Smooth muscle cell (in vitro differentiated cells): ENCODE measurements at regions not wholly inside any gene's neighbourhood (a gene's known extent, or its start where the extent isn't known, plus 50 kb on each side); places are given as distances from the start of the nearest gene placed in this dataset.

ENCODE experiments used
- DNase-seq: peaks from one replicate; lab custom pipeline; 2025; ENCODE audit not compliant: unreplicated experiment; lab: John Stamatoyannopoulos, UW
- H2AFZ ChIP-seq: fragments of 200-600 bp; sonication (generic); 2 replicates; pipeline ENCODE4 v1.6.0; 2016; ENCODE audit warnings: antibody characterized with exemption, low read depth, mild to moderate bottlenecking
- H3F3A ChIP-seq: fragments of 200-600 bp; sonication (generic); 2 replicates; pipeline ENCODE4 v1.6.0; 2017; ENCODE audit warnings: antibody characterized with exemption, low read depth
- H3K27ac ChIP-seq: fragments of 200-600 bp; sonication (generic); 2 replicates; pipeline ENCODE4 v1.5.1; 2016; ENCODE audit warnings: low read depth, mild to moderate bottlenecking
- H3K27me3 ChIP-seq: fragments of 200-600 bp; sonication (generic); 2 replicates; pipeline ENCODE4 v1.6.1; 2016; ENCODE audit warnings: low read depth, mild to moderate bottlenecking
- H3K36me3 ChIP-seq: fragments of 200-600 bp; sonication (generic); 2 replicates; pipeline ENCODE4 v1.5.1; 2016; ENCODE audit warnings: low read depth
- H3K4me1 ChIP-seq: fragments of 200-600 bp; sonication (generic); 2 replicates; pipeline ENCODE4 v1.5.1; 2016; ENCODE audit warnings: low read depth
- H3K4me2 ChIP-seq: fragments of 200-600 bp; sonication (generic); 2 replicates; pipeline ENCODE4 v1.6.0; 2016; ENCODE audit warnings: mild to moderate bottlenecking
- H3K4me3 ChIP-seq: fragments of 200-600 bp; sonication (generic); 2 replicates; pipeline ENCODE4 v1.5.1; 2016; ENCODE audit warnings: mild to moderate bottlenecking
- H3K79me2 ChIP-seq: fragments of 200-600 bp; sonication (generic); 2 replicates; pipeline ENCODE4 v1.6.0; 2016; ENCODE audit warnings: low read depth, mild to moderate bottlenecking
- H3K9ac ChIP-seq: fragments of 200-600 bp; sonication (generic); 2 replicates; pipeline ENCODE4 v1.6.0; 2016; ENCODE audit warnings: low read depth
- H3K9me3 ChIP-seq: fragments of 200-600 bp; sonication (generic); replicated peaks from 2 replicates; pipeline ENCODE4 v1.5.1; 2016; ENCODE audit warnings: low read depth
- H4K20me1 ChIP-seq: fragments of 200-600 bp; sonication (generic); 2 replicates; pipeline ENCODE4 v1.6.0; 2016; ENCODE audit warnings: low read depth
- WGBS: methylation state at CpG from one replicate; pipeline ENCODE4 v1.1.7; 2016; ENCODE audit warnings: low lambda C conversion rate; 5-methylcytosine and 5-hydroxymethylcytosine counted together
- TF ChIP-seq, protein P1 (sequence below): fragments of 200-600 bp; sonication (generic); IDR thresholded peaks from 2 replicates; pipeline ENCODE4 v1.5.1; 2017; ENCODE audit warnings: borderline replicate concordance, mild to moderate bottlenecking, antibody characterized with exemption; ENCODE audit not compliant: insufficient read depth, poor library complexity, severe bottlenecking

DNA sequence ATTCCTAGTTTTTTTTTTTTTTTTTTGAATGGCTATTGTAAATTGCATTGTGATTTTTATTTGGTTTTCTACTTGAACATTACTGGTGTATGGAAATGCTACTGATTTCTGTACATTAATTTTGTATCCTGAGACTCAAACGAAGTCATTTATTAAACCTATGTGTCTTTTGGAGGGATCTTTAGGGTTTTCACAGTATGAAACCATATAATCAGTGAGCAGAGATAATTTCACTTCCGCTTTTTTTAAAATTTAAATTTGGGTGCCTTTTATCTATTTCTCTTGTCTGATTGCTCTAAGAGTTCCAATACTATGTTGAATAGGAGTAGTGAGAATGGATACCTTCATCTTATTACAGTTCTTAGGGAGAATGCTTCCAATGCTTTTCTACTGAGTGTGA lies 102.7 kb downstream of the ZWINT start:
- no peak overlapping the region for H3K9ac ChIP-seq
- H3K79me2 ChIP-seq = no peaks in the 10 kb centered on the region
- H4K20me1 ChIP-seq = no peaks in the 10 kb centered on the region
- no peaks in the 10 kb centered on the region for H3K27me3 ChIP-seq
- 64% methylated on average over 2 of the region's 2 CpGs for WGBS
- no peaks in the 10 kb centered on the region for H3F3A ChIP-seq
- H3K36me3 ChIP-seq = no peaks in the 10 kb centered on the region
- TF ChIP-seq, protein P1, sequence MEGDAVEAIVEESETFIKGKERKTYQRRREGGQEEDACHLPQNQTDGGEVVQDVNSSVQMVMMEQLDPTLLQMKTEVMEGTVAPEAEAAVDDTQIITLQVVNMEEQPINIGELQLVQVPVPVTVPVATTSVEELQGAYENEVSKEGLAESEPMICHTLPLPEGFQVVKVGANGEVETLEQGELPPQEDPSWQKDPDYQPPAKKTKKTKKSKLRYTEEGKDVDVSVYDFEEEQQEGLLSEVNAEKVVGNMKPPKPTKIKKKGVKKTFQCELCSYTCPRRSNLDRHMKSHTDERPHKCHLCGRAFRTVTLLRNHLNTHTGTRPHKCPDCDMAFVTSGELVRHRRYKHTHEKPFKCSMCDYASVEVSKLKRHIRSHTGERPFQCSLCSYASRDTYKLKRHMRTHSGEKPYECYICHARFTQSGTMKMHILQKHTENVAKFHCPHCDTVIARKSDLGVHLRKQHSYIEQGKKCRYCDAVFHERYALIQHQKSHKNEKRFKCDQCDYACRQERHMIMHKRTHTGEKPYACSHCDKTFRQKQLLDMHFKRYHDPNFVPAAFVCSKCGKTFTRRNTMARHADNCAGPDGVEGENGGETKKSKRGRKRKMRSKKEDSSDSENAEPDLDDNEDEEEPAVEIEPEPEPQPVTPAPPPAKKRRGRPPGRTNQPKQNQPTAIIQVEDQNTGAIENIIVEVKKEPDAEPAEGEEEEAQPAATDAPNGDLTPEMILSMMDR = no peak
- no peaks in the 10 kb centered on the region for H3K4me1 ChIP-seq
- no peaks in the 10 kb centered on the region for H3K9me3 ChIP-seq
- H3K27ac ChIP-seq = no peak overlapping the region
- no peak overlapping the region for H3K4me2 ChIP-seq
- no peak overlapping the region for H2AFZ ChIP-seq
- DNase-seq = no peak
- H3K4me3 ChIP-seq = no peak overlapping the region

DNA sequence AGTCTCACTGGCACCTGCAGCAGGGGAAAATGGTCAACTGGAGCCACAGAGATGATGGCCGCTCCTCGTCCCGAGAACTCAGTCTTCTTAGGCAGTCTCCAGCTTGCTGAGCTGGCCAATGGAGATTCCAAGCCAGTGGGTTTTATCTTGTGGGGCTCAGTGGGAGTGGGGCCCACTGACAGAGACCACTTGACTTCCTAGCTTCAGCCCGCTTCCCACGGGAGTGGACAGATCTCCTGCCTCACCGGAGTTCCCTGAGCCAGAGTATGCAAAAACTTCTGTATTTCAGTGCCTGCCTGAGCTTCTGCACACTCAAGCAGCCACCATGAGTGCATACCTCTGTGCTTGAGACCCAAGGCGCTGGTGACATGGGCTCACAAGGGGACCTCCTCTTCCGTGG lies 105.8 kb downstream of the ZWINT start:
- H3K27ac ChIP-seq = no peak overlapping the region
- H2AFZ ChIP-seq = no peak overlapping the region
- H3K27me3 ChIP-seq = no peaks in the 10 kb centered on the region
- H3K9me3 ChIP-seq = no peaks in the 10 kb centered on the region
- WGBS = 96% methylated on average over 8 of the region's 8 CpGs
- H3K9ac ChIP-seq = no peak overlapping the region
- no peak for DNase-seq
- H3K4me1 ChIP-seq = no peaks in the 10 kb centered on the region
- no peak overlapping the region for H3K4me3 ChIP-seq
- TF ChIP-seq, protein P1 = no peak
- no peaks in the 10 kb centered on the region for H3K79me2 ChIP-seq
- no peaks in the 10 kb centered on the region for H3K36me3 ChIP-seq
- no peak overlapping the region for H3K4me2 ChIP-seq
- no peaks in the 10 kb centered on the region for H3F3A ChIP-seq
- no peaks in the 10 kb centered on the region for H4K20me1 ChIP-seq

DNA sequence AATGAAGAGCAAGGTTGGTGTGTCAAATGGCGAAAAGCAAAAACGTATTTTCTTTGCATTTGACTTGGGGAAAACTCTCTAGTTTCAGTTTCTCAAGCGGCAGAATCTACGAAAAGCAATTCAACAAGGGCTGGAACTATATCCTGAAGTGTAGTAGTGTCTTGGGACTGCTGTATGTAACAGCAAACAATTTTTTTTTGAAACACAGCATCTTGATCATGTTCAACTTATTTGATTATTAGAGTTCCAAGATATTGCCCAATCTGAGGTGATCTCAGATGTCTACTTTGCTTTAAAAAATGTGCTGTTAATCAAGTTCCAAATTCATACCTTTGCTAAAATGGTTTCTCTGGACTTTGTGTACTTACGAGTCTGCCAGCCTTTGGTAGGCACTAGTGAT lies 120.6 kb downstream of the ZWINT start:
- WGBS = 88% methylated on average over 5 of the region's 5 CpGs
- Histone ChIP-seq H3F3A (no peaks in the 10 kb centered on the region), H3K4me3 (no peak overlapping the region), H3K27ac (no peak overlapping the region), H3K4me1 (no peaks in the 10 kb centered on the region), H3K9ac (no peak overlapping the region), H4K20me1 (no peaks in the 10 kb centered on the region), H3K36me3 (no peaks in the 10 kb centered on the region), H3K27me3 (peaks cover 7% of the 10 kb centered on the region), H2AFZ (no peak overlapping the region), H3K4me2 (no peak overlapping the region), H3K79me2 (no peaks in the 10 kb centered on the region), H3K9me3 (no peaks in the 10 kb centered on the region)
- no peak for DNase-seq
- TF ChIP-seq, protein P1 = no peak

DNA sequence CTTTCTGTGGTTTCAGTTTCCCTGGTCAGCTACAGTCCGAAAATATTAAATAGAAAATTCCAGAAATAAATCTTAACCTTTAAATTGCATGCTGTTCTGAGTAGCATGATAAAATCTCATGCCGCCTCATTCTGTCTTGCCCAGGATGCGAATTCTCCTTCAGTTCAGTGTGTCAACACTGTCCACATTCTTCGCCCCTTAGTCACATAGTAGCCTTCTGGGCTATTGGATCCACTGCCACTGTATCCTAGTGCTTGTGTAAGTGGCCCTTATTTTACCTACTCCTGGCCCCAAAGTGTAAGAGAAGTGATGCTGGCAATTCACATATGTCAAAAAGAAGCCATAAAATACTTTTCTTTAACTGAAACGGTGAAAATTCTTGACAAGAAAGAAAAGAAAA lies 129.6 kb downstream of the ZWINT start:
- TF ChIP-seq, protein P1 = no peak
- 60% methylated on average over 5 of the region's 5 CpGs for WGBS

More for the DNA sequence above, 129.6 kb downstream of the ZWINT start:
- H4K20me1 ChIP-seq = no peaks in the 10 kb centered on the region
- H3K4me1 ChIP-seq = no peaks in the 10 kb centered on the region
- H3K36me3 ChIP-seq = no peaks in the 10 kb centered on the region
- no peak overlapping the region for H3K4me2 ChIP-seq
- no peak for DNase-seq
- H2AFZ ChIP-seq = no peak overlapping the region
- H3K27ac ChIP-seq = no peak overlapping the region
- no peaks in the 10 kb centered on the region for H3K27me3 ChIP-seq
- no peaks in the 10 kb centered on the region for H3K9me3 ChIP-seq
- no peak overlapping the region for H3K4me3 ChIP-seq
- no peaks in the 10 kb centered on the region for H3K79me2 ChIP-seq
- no peak overlapping the region for H3K9ac ChIP-seq
- H3F3A ChIP-seq = no peaks in the 10 kb centered on the region
